HG03575 (cell line): ENCODE measurements at regions not wholly inside any gene's neighbourhood (a gene's known extent, or its start where the extent isn't known, plus 50 kb on each side); places are given as distances from the start of the nearest gene placed in this dataset.

Source experiments
- ATAC-seq: cut with Tn5 transposase; IDR thresholded peaks from one replicate; pipeline ENCODE4 v1.9.1; 2021; ENCODE audit not compliant: unreplicated experiment, insufficient number of reproducible peaks, low FRiP score; ENCODE audit errors: extremely low read depth

GRCh38 chr1:78387871-78388270 lies 102.9 kb upstream of the PTGFR start:
- ATAC-seq = no peak

- no peak for ATAC-seq
These were observed 102.5 kb upstream of the PTGFR start for GRCh38 chr1:78388275-78388674.

DNA sequence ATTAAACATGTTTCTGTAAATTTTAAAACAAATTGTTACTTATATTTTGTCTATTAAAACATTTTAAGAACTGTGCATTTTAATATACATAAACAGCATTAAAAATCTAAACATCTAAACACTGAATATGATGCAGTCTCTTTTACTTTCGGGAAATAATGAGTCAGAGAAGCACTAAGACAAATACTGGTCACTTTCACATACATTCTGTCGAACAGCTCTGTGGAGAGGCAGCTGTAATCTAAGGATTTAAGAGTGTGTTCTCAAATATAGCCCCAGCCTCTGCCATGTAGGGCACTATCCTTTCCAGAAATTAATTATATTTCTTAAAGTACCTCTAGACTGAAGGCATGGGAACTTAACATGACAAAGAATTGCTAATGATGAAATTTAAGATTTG lies 89.6 kb upstream of the PTGFR start:
- ATAC-seq = no peak

- ATAC-seq = no peak
These were observed 82.6 kb upstream of the PTGFR start for GRCh38 chr1:78408192-78408591.

- ATAC-seq = no peak
These were observed 82.0 kb upstream of the PTGFR start for GRCh38 chr1:78408810-78409209.

DNA sequence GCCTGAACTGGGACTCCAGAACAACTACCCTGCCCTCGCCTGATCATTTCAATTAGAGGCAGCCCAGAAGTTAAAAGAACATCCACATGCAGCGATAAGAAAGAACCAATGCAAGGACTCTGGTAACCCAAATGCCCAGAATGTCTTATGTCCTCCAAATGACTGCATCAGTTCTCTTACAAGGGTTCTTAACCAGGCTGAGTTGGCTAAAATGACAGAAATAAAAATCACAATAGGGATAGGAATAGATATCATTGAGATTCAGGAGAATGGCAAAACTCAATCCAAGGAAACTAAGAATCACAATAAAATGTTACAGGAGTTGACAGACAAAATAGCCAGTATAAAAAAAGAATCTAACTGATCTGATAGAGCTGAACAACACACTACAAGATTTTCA lies 80.1 kb upstream of the PTGFR start:
- no peak for ATAC-seq

GRCh38 chr1:78411707-78412106 lies 79.1 kb upstream of the PTGFR start:
- no peak for ATAC-seq

GRCh38 chr1:78415165-78415564 lies 75.6 kb upstream of the PTGFR start:
- no peak for ATAC-seq

DNA sequence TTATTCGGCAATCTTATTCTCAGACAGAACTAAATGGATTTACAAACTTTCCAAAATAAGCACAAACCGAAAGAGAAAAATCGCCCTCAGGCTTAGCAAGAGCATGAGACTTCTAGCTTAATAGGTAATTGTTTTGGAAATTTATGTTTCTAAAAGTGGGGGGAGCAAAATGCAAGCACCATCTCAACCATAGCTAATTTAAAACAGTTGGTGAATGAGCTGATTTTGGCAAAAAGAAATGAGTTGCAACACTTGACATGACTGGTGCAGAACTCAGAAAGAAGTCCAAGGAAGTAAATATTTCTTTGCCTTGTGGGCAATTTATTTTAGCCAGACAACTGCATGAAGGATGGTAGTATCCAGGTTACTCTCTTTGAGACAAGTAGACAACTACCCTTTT lies 71.5 kb upstream of the PTGFR start:
- no peak for ATAC-seq

- ATAC-seq = no peak
These were observed 70.6 kb upstream of the PTGFR start for GRCh38 chr1:78420181-78420580.

DNA sequence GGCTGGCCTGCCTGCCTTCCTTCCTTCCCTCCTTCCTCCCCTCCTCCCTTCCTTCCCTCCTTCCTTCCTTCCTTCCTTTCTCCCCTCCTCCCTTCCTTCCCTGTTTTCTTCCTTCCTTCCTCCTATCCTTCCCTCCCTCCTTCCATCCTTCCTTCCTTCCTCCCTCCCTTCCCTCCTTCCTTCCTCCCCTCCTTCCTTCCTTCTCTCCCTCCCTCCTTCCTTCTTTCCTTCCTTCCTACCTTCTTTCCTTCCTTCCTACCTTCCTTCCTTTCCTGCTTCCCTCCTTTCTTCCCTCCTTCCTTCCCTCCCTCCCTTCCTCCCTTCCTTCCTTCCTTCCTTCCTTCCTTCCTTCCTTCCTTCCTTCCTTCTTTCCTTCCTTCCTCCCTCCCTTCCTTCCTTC lies 70.1 kb upstream of the PTGFR start:
- ATAC-seq = no peak

GRCh38 chr1:78424720-78425119 lies 66.1 kb upstream of the PTGFR start:
- no peak for ATAC-seq

DNA sequence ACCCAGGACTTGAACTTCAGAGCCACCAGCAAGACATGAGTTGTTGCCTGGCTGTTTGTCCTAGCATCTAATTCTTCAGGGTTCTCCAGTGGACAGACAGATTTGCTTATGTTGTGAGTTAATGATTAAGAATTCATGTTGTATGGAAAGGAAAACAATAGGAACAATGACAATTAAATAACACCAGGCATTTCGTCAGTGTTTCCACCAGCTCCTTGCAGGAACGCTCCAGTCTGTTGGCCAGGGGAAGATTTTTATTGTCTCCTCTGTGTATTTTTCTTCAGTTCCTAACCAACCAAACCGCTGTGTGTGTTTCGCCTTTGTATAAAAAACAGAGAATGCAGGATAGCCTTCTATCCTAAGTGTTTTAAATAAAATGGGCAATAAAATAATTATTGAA lies 64.4 kb upstream of the PTGFR start:
- no peak for ATAC-seq

DNA sequence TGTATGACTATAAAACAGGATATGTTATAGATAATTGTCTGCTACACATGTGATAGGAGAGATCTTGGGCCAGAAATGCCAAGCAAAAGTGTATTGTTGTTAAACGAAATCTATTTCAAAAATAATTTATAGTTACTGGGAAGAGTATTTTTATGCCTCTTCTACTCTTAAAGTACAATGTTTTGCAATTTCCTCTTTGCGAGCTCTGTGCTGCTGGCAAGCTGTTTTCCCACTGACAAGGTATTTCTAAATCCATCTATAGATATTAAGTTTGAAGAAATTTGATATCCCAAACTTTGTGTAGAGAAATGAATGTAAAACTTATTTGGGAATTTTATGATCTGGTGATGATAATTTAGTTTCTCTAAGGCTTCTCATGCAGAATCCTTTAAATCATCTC lies 63.3 kb upstream of the PTGFR start:
- ATAC-seq = no peak

- no peak for ATAC-seq
These were observed 58.8 kb upstream of the PTGFR start for GRCh38 chr1:78432016-78432415.

- no peak for ATAC-seq
These were observed 56.4 kb upstream of the PTGFR start for GRCh38 chr1:78434351-78434750.

GRCh38 chr1:78436961-78437360 lies 53.8 kb upstream of the PTGFR start:
- ATAC-seq = no peak

DNA sequence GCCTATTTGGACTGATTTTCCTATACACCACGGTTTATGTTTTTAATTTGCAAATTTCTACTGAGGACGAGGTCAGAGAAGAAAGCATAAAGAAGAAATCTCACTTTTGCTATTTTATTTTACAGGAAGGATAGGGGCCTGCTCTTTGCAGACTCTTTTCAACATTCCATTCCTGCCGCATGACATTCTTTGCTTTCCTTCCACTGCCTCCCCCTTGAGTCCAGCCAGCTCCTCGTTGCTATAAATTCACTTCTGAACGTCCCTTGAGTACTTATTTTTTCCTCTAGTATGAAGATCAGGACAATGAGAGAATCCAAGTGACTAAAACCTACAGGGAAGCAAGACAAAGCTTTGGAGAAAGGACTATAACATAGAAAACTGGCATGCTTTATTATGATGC lies 53.4 kb upstream of the PTGFR start:
- ATAC-seq = no peak

GRCh38 chr1:78437941-78438340 lies 52.8 kb upstream of the PTGFR start:
- ATAC-seq = no peak

- ATAC-seq = no peak
These were observed 50.4 kb upstream of the PTGFR start for GRCh38 chr1:78440381-78440793.
